Adrenal gland (tissue), 9 donors: ENCODE measurements at regions not wholly inside any gene's neighbourhood (a gene's known extent, or its start where the extent isn't known, plus 50 kb on each side); places are given as distances from the start of the nearest gene placed in this dataset.

ENCODE experiments used
- DNase-seq, 7 donors: peaks; one replicate each; pipeline ENCODE4 v3.0.0-alpha.2; 2019 to 2020
- H3K27ac ChIP-seq, 5 donors: fragments of 200-600 bp; sonication (generic) in 4 of 5; 1 replicate in 3 of 5; 2 replicates in 2 of 5; pipeline versions ENCODE4 v1.5.1 to v1.8.0; 2016 to 2020; ENCODE audit warnings: mild to moderate bottlenecking in 1 of 5
- H3K27me3 ChIP-seq: fragments of 200-600 bp; 2 replicates; pipeline ENCODE4 v1.8.0; 2021
- H3K36me3 ChIP-seq, 2 donors: fragments of 200-600 bp; replicated peaks in 1 of 2; 1 replicate in 1 of 2; 2 replicates in 1 of 2; pipeline versions ENCODE4 v1.5.1 to v1.8.0; 2018 to 2022
- H3K4me1 ChIP-seq, 2 donors: fragments of 200-600 bp; replicated peaks in 1 of 2; 1 replicate in 1 of 2; 2 replicates in 1 of 2; pipeline versions ENCODE4 v1.5.1 to v1.8.0; 2018 to 2021
- H3K4me3 ChIP-seq, 4 donors: fragments of 200-600 bp; sonication (generic) in 3 of 4; one replicate each; pipeline ENCODE4 v1.5.1; 2016 to 2018
- H3K9me3 ChIP-seq, 3 donors: fragments of 200-600 bp; sonication (generic) in 1 of 3; replicated peaks in 1 of 3; 1 replicate in 2 of 3; 2 replicates in 1 of 3; pipeline versions ENCODE4 v1.5.1 to v1.8.0; 2016 to 2021
- CTCF ChIP-seq, 6 experiments: fragments of 450-650 bp in 4 of 6; fragments of 200-600 bp in 2 of 6; sonication (generic) in 1 of 6; IDR thresholded peaks; 1 replicate in 5 of 6; 2 replicates in 1 of 6; pipeline versions ENCODE4 v1.5.1 to v1.8.0; 2016 to 2021; ENCODE audit warnings: antibody characterized with exemption in 6 of 6, mild to moderate bottlenecking in 2 of 6, moderate library complexity in 1 of 6
- POLR2A ChIP-seq, 2 donors: fragments of 450-650 bp; IDR thresholded peaks; one replicate each; pipeline ENCODE4 v1.6.1; 2017; ENCODE audit warnings: antibody characterized with exemption in 2 of 2, mild to moderate bottlenecking in 2 of 2, moderate library complexity in 1 of 2
- WGBS, 4 donors: extraction: QIAGEN DNeasy Blood & Tissue Kit in 2 of 4; methylation state at CpG; one replicate each; pipeline versions ENCODE4 v1.1.5 to v1.1.7; 2013 to 2017; 5-methylcytosine and 5-hydroxymethylcytosine counted together
- intact Hi-C, 2 donors: fragments of 100-400 bp; cut with DNase I; formaldehyde crosslinking; loops; one replicate each; pipeline versions ENCODE4 v1.14.1 to v1.15.0; 2022 to 2023
- donor health status: healthy with polysubstance abuse.
- donor health status: Bipolar disorder and iron deficiency.
- donor health status: DM: yes; HTN: yes; CAD: no.
- donor health status: DM: no; HTN: no; CAD: no.
- donor health status: DM: no; HTN: no; CAD: no.

- TF ChIP-seq POLR2A (IDR thresholded peaks at IDR 0.05): no peak
- no peak for TF ChIP-seq CTCF (IDR thresholded peaks at IDR 0.05)
- no peak overlapping the region for H3K27ac ChIP-seq
- intact Hi-C loops: loop anchor here in 1 of 2 donors (5.0 kb wide), 1 partner anchor 379 kb away; no protein-coding TSS in a partner anchor
- no peaks in the 10 kb centered on the region for H3K4me1 ChIP-seq
- no peaks in the 10 kb centered on the region for H3K27me3 ChIP-seq
- no peak for DNase-seq
- whole genome bisulfite sequencing, 4 donors: 88 to 100% (median 91%) methylated on average over 1 of the region's 1 CpG
- H3K9me3 ChIP-seq: no peaks in the 10 kb centered on the region
- no peaks in the 10 kb centered on the region for H3K36me3 ChIP-seq
- H3K4me3 ChIP-seq: no peak overlapping the region
Measured at GRCh38 chr3:135885885-135886284, 79.6 kb upstream of the PPP2R3A start.

- H3K4me1 ChIP-seq: no peaks in the 10 kb centered on the region
- no peak for TF ChIP-seq CTCF (IDR thresholded peaks at IDR 0.05)
- TF ChIP-seq POLR2A (IDR thresholded peaks at IDR 0.05): no peak
- intact Hi-C loops: loop anchor here in 1 of 2 donors (5.0 kb wide), 1 partner anchor 380 kb away; no protein-coding TSS in a partner anchor
- H3K9me3 ChIP-seq: no peaks in the 10 kb centered on the region
- no peaks in the 10 kb centered on the region for H3K27me3 ChIP-seq
- DNase-seq: peak in 5 of 7 donors; percentile 30 to 74 (median 44)
- no peak overlapping the region for H3K27ac ChIP-seq
- WGBS, 4 donors: 51 to 69% (median 62%) methylated on average over 2 of the region's 2 CpGs
- H3K36me3 ChIP-seq: no peaks in the 10 kb centered on the region
- no peak overlapping the region for H3K4me3 ChIP-seq
Measured at GRCh38 chr3:135887220-135887619, 78.3 kb upstream of the PPP2R3A start.

- Histone ChIP-seq H3K4me3 (no peak overlapping the region), H3K36me3 (no peaks in the 10 kb centered on the region), H3K9me3 (no peaks in the 10 kb centered on the region), H3K27ac (no peak overlapping the region), H3K4me1 (no peaks in the 10 kb centered on the region), H3K27me3 (no peaks in the 10 kb centered on the region)
- no peak for DNase-seq
- 42 to 64% (median 50%) methylated on average over 2 of the region's 2 CpGs for WGBS, 4 donors
- TF ChIP-seq CTCF (IDR thresholded peaks at IDR 0.05) (no peak), POLR2A (IDR thresholded peaks at IDR 0.05) (no peak)
- intact Hi-C loops: loop anchor here in 1 of 2 donors (5.0 kb wide), 1 partner anchor 382 kb away; no protein-coding TSS in a partner anchor
Measured at GRCh38 chr3:135889443-135889842, 76.1 kb upstream of the PPP2R3A start.

GRCh38 chr3:135891121-135891520 lies 74.4 kb upstream of the PPP2R3A start:
- no peak overlapping the region for H3K4me3 ChIP-seq
- intact Hi-C loops: no loop called here
- H3K4me1 ChIP-seq: no peaks in the 10 kb centered on the region
- H3K27me3 ChIP-seq: no peaks in the 10 kb centered on the region
- H3K9me3 ChIP-seq: no peaks in the 10 kb centered on the region
- DNase-seq: no peak
- H3K36me3 ChIP-seq: no peaks in the 10 kb centered on the region
- no peak overlapping the region for H3K27ac ChIP-seq
- TF ChIP-seq CTCF (IDR thresholded peaks at IDR 0.05): no peak
- no peak for TF ChIP-seq POLR2A (IDR thresholded peaks at IDR 0.05)
- 78 to 86% (median 82%) methylated on average over 4 of the region's 4 CpGs for WGBS, 4 donors
